Natural killer cell (primary cell): ENCODE measurements at regions not wholly inside any gene's neighbourhood (a gene's known extent, or its start where the extent isn't known, plus 50 kb on each side); places are given as distances from the start of the nearest gene placed in this dataset.

Experiments used
- ATAC-seq, 3 donors: fragments of 150-1000 bp in 2 of 3; fragments of 200-7000 bp in 1 of 3; cut with Tn5 transposase; 1 replicate in 1 of 3; 2 replicates in 2 of 3; pipeline ENCODE4 v1.10.0; 2021; ENCODE audit warnings: mild to moderate bottlenecking in 2 of 3, moderate library complexity in 2 of 3
- DNase-seq, 2 donors: peaks; one replicate each; pipeline versions ENCODE4 v3.0.0 to v3.0.0-alpha.2; 2013 to 2021; ENCODE audit warnings: mixed read lengths in 1 of 2
- H3K27ac ChIP-seq: one replicate; pipeline ENCODE4 v1.5.1; 2013; ENCODE audit warnings: mild to moderate bottlenecking, low read length
- H3K27me3 ChIP-seq: one replicate; pipeline ENCODE4 v1.6.1; 2013; ENCODE audit warnings: low read length; ENCODE audit not compliant: control insufficient read depth, insufficient read depth
- H3K36me3 ChIP-seq: one replicate; pipeline ENCODE4 v1.6.1; 2013; ENCODE audit warnings: low read length; ENCODE audit not compliant: control insufficient read depth, insufficient read depth
- H3K4me1 ChIP-seq: one replicate; pipeline ENCODE4 v1.6.1; 2013; ENCODE audit warnings: low read length; ENCODE audit not compliant: control insufficient read depth, insufficient read depth
- H3K4me3 ChIP-seq: one replicate; pipeline ENCODE4 v1.5.1; 2013; ENCODE audit warnings: low read length
- H3K9me3 ChIP-seq: one replicate; pipeline ENCODE4 v1.6.1; 2013; ENCODE audit warnings: low read length; ENCODE audit not compliant: control insufficient read depth, insufficient read depth
- H3K27ac Mint-ChIP-seq, 2 donors: one replicate each; pipeline ENCODE4 v1.8.0; 2022; ENCODE audit warnings: mild to moderate bottlenecking in 2 of 2, mixed read lengths in 2 of 2, moderate library complexity in 1 of 2
- H3K27me3 Mint-ChIP-seq, 2 donors: one replicate each; pipeline ENCODE4 v1.8.0; 2022; ENCODE audit warnings: low read depth in 2 of 2, mixed read lengths in 2 of 2
- H3K36me3 Mint-ChIP-seq: one replicate; pipeline ENCODE4 v1.8.0; 2022; ENCODE audit warnings: mixed read lengths
- H3K4me1 Mint-ChIP-seq, 2 donors: one replicate each; pipeline ENCODE4 v1.8.0; 2022; ENCODE audit warnings: mixed read lengths in 2 of 2
- H3K4me3 Mint-ChIP-seq: one replicate; pipeline ENCODE4 v1.8.0; 2022; ENCODE audit warnings: mild to moderate bottlenecking, moderate library complexity, mixed read lengths
- H3K9me3 Mint-ChIP-seq, 2 donors: one replicate each; pipeline ENCODE4 v1.8.0; 2022; ENCODE audit warnings: mixed read lengths in 2 of 2
- CTCF ChIP-seq: fragments of 200-600 bp; IDR thresholded peaks from one replicate; pipeline ENCODE4 v1.8.0; 2022; ENCODE audit warnings: antibody characterized with exemption
- WGBS: methylation state at CpG from one replicate; pipeline ENCODE4 v1.1.7; 2013; ENCODE audit warnings: missing lambda C conversion rate; ENCODE audit not compliant: insufficient coverage; 5-methylcytosine and 5-hydroxymethylcytosine counted together
- intact Hi-C: fragments of 100-400 bp; cut with micrococcal nuclease; formaldehyde crosslinking; loops from one replicate; pipeline ENCODE4 v1.14.2; 2022

- Histone ChIP-seq H3K4me1 (no peaks in the 10 kb centered on the region), H3K4me3 (no peak overlapping the region), H3K27me3 (no peaks in the 10 kb centered on the region), H3K36me3 (no peaks in the 10 kb centered on the region), H3K9me3 (no peaks in the 10 kb centered on the region), H3K27ac (no peak overlapping the region)
- TF ChIP-seq CTCF: no peak
- intact Hi-C loops: no loop called here
- 43% methylated on average over 3 of the region's 3 CpGs for WGBS
- H3K27ac Mint-ChIP-seq: no peak overlapping the region
- no peak for DNase-seq
- H3K4me3 Mint-ChIP-seq: no peak overlapping the region
- H3K4me1 Mint-ChIP-seq: no peaks in the 10 kb centered on the region
- H3K36me3 Mint-ChIP-seq: no peaks in the 10 kb centered on the region
- no peaks in the 10 kb centered on the region for H3K9me3 Mint-ChIP-seq
- ATAC-seq: no peak
- peaks cover 16 to 24% of the 10 kb centered on the region in 2 donors for H3K27me3 Mint-ChIP-seq
These were observed 214.5 kb downstream of the MTHFS start for GRCh38 chr15:79682285-79682684.

- no peaks in the 10 kb centered on the region for H3K4me1 ChIP-seq
- Mint-ChIP-seq H3K9me3 (no peaks in the 10 kb centered on the region), H3K4me1 (no peaks in the 10 kb centered on the region), H3K36me3 (no peaks in the 10 kb centered on the region), H3K27ac (no peak overlapping the region), H3K27me3 (peaks cover 13 to 29% of the 10 kb centered on the region in 2 donors), H3K4me3 (no peak overlapping the region)
- no peak for DNase-seq
- no peaks in the 10 kb centered on the region for H3K36me3 ChIP-seq
- H3K27me3 ChIP-seq: no peaks in the 10 kb centered on the region
- intact Hi-C loops: no loop called here
- no peaks in the 10 kb centered on the region for H3K9me3 ChIP-seq
- H3K4me3 ChIP-seq: no peak overlapping the region
- ATAC-seq: no peak
- H3K27ac ChIP-seq: no peak overlapping the region
- no peak for TF ChIP-seq CTCF
- WGBS: 82% methylated on average over 3 of the region's 4 CpGs
These were observed 213.9 kb downstream of the MTHFS start for GRCh38 chr15:79682851-79683288.

GRCh38 chr15:79689030-79689429, 207.8 kb downstream of the MTHFS start:
- intact Hi-C loops: no loop called here
- Histone ChIP-seq H3K27ac (no peak overlapping the region), H3K4me1 (no peaks in the 10 kb centered on the region), H3K4me3 (no peak overlapping the region), H3K27me3 (peaks cover 2% of the 10 kb centered on the region), H3K36me3 (no peaks in the 10 kb centered on the region), H3K9me3 (no peaks in the 10 kb centered on the region)
- Mint-ChIP-seq H3K27me3 (peaks cover 9 to 28% of the 10 kb centered on the region in 2 donors), H3K27ac (no peak overlapping the region), H3K4me1 (no peaks in the 10 kb centered on the region), H3K36me3 (peaks cover 7% of the 10 kb centered on the region), H3K9me3 (no peaks in the 10 kb centered on the region), H3K4me3 (no peak overlapping the region)
- no peak for DNase-seq
- WGBS: no CpG with 5 or more reads among the region's 1 CpG
- TF ChIP-seq CTCF: no peak
- no peak for ATAC-seq

- no peak for DNase-seq
- no peaks in the 10 kb centered on the region for H3K9me3 Mint-ChIP-seq
- peaks cover 6 to 7% of the 10 kb centered on the region in 2 donors for H3K27me3 Mint-ChIP-seq
- 92% methylated on average over 2 of the region's 4 CpGs for WGBS
- intact Hi-C loops: no loop called here
- no peaks in the 10 kb centered on the region for H3K4me1 ChIP-seq
- no peak for TF ChIP-seq CTCF
- no peaks in the 10 kb centered on the region for H3K27me3 ChIP-seq
- H3K36me3 ChIP-seq: no peaks in the 10 kb centered on the region
- H3K27ac Mint-ChIP-seq: no peak overlapping the region
- no peak overlapping the region for H3K4me3 ChIP-seq
- H3K27ac ChIP-seq: no peak overlapping the region
- no peak for ATAC-seq
- H3K4me3 Mint-ChIP-seq: no peak overlapping the region
- H3K36me3 Mint-ChIP-seq: no peaks in the 10 kb centered on the region
- no peaks in the 10 kb centered on the region for H3K4me1 Mint-ChIP-seq
- H3K9me3 ChIP-seq: no peaks in the 10 kb centered on the region
These were observed 195.8 kb downstream of the MTHFS start for GRCh38 chr15:79700951-79701480.
